ENCODE measurements at regions not wholly inside any gene's neighbourhood (a gene's known extent, or its start where the extent isn't known, plus 50 kb on each side); places are given as distances from the start of the nearest gene placed in this dataset.

GRCh38 chr9:72415948-72416347 is 50.9 kb upstream of the ZFAND5 start:
- TF ChIP-seq CTCF (IDR thresholded peaks at IDR 0.05) = no peak
- TF ChIP-seq POLR2A (IDR thresholded peaks at IDR 0.05) = no peak
